Suprapubic skin (tissue), 4 donors: ENCODE measurements at regions not wholly inside any gene's neighbourhood (a gene's known extent, or its start where the extent isn't known, plus 50 kb on each side); places are given as distances from the start of the nearest gene placed in this dataset.

Source experiments
- DNase-seq, 2 donors: peaks; one replicate each; pipeline ENCODE4 v3.0.0-alpha.2; 2019; ENCODE audit warnings: low spot score in 2 of 2
- H3K27ac ChIP-seq: fragments of 200-600 bp; sonication (generic); one replicate; pipeline ENCODE4 v1.5.1; 2019
- H3K27me3 ChIP-seq: fragments of 200-600 bp; sonication (generic); one replicate; pipeline ENCODE4 v1.5.1; 2019
- H3K36me3 ChIP-seq: fragments of 200-600 bp; sonication (generic); one replicate; pipeline ENCODE4 v1.5.1; 2019
- H3K4me1 ChIP-seq: fragments of 200-600 bp; sonication (generic); one replicate; pipeline ENCODE4 v1.5.1; 2019
- H3K4me3 ChIP-seq: fragments of 200-600 bp; sonication (generic); one replicate; pipeline ENCODE4 v1.5.1; 2019; ENCODE audit warnings: mild to moderate bottlenecking
- H3K9me3 ChIP-seq: fragments of 200-600 bp; sonication (generic); one replicate; pipeline ENCODE4 v1.5.1; 2019
- EP300 ChIP-seq: sonication (generic); formaldehyde crosslinking; IDR thresholded peaks from one replicate; pipeline ENCODE4 v1.6.1; 2017; ENCODE audit warnings: antibody characterized with exemption
- POLR2A ChIP-seq, 2 donors: fragments of 450-650 bp; IDR thresholded peaks; one replicate each; pipeline ENCODE4 v1.6.1; 2017; ENCODE audit warnings: antibody characterized with exemption in 2 of 2, mild to moderate bottlenecking in 2 of 2, moderate library complexity in 2 of 2
- POLR2AphosphoS5 ChIP-seq, 3 donors: sonication (generic); formaldehyde crosslinking; IDR thresholded peaks; one replicate each; pipeline ENCODE4 v1.6.1; 2017; ENCODE audit warnings: antibody characterized with exemption in 3 of 3
- WGBS: methylation state at CpG from one replicate; pipeline ENCODE4 v1.1.5; 2018; 5-methylcytosine and 5-hydroxymethylcytosine counted together
- TF ChIP-seq, protein P1 (sequence below), 2 donors: fragments of 200-600 bp in 1 of 2; fragments of 450-650 bp in 1 of 2; sonication (generic) in 1 of 2; IDR thresholded peaks; one replicate each; pipeline ENCODE4 v1.5.1; 2016 to 2019; ENCODE audit warnings: antibody characterized with exemption in 2 of 2, mild to moderate bottlenecking in 1 of 2, moderate library complexity in 1 of 2

DNA sequence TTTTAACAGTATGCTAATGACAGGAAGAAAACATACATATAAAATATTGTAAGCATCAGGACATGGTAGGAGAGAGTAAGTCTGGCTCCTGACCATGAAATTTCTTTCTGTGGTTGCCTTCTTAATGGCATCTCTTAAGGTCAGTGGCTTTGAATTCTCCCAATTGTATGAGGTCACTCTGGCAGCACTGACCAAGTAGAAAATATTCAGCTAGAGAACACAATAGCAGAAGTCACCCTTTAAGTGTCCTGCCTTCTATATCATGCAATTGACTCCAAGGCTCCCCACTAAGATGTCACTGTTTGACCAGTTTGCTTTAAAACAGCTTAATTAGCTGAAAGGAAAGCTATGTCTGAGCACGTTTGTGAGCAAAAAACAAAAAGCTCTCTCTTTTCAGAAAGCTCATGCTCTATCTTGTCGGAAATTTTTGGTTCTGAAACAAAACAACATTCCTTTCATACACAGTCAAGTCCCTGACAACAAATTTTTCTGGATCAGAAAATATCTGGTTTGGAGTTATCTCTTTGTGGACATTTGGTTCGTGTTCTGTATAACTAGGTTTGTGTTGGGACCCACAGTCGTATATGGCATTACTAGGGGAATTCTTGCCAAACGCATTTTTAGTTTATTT is 120.9 kb upstream of the IFNGR1 start:
- Histone ChIP-seq H3K4me1 (peaks cover 22% of the 10 kb centered on the region), H3K27ac (peak overlapping the region; percentile 28), H3K36me3 (no peaks in the 10 kb centered on the region), H3K9me3 (no peaks in the 10 kb centered on the region), H3K4me3 (no peak overlapping the region), H3K27me3 (no peaks in the 10 kb centered on the region)
- WGBS: 19% methylated on average over 5 of the region's 5 CpGs
- no peak for TF ChIP-seq POLR2AphosphoS5 (IDR thresholded peaks at IDR 0.05)
- TF ChIP-seq EP300: no peak
- TF ChIP-seq, protein P1, sequence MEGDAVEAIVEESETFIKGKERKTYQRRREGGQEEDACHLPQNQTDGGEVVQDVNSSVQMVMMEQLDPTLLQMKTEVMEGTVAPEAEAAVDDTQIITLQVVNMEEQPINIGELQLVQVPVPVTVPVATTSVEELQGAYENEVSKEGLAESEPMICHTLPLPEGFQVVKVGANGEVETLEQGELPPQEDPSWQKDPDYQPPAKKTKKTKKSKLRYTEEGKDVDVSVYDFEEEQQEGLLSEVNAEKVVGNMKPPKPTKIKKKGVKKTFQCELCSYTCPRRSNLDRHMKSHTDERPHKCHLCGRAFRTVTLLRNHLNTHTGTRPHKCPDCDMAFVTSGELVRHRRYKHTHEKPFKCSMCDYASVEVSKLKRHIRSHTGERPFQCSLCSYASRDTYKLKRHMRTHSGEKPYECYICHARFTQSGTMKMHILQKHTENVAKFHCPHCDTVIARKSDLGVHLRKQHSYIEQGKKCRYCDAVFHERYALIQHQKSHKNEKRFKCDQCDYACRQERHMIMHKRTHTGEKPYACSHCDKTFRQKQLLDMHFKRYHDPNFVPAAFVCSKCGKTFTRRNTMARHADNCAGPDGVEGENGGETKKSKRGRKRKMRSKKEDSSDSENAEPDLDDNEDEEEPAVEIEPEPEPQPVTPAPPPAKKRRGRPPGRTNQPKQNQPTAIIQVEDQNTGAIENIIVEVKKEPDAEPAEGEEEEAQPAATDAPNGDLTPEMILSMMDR (IDR thresholded peaks at IDR 0.05): no peak
- no peak for TF ChIP-seq POLR2A (IDR thresholded peaks at IDR 0.05)
- DNase-seq: no peak

DNA sequence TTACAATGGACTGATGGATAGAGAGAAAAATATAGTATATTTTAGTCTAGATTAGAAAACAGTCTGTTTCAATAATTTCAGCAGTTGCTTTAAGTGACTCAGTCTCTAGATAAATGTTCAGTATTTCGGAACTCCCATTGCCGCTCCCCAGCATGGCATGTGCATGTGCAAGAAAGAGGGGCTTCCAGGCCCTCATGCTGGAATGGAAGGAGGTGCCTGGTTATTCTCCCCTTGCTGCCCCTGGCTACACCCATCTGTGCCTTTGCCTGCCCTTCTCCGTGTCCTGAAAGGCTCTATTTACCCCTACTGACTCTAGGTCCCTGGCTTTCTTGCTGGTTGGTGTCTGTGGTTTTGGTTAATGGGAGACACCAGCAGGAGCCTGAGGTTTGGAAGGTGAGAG is 115.7 kb upstream of the IFNGR1 start:
- 95% methylated on average over 3 of the region's 3 CpGs for WGBS
- no peaks in the 10 kb centered on the region for H3K4me1 ChIP-seq
- H3K27ac ChIP-seq: no peak overlapping the region
- H3K27me3 ChIP-seq: no peaks in the 10 kb centered on the region
- no peaks in the 10 kb centered on the region for H3K9me3 ChIP-seq
- TF ChIP-seq, protein P1 (IDR thresholded peaks at IDR 0.05): no peak
- TF ChIP-seq POLR2A (IDR thresholded peaks at IDR 0.05) (no peak), POLR2AphosphoS5 (IDR thresholded peaks at IDR 0.05) (no peak)
- H3K36me3 ChIP-seq: no peaks in the 10 kb centered on the region
- H3K4me3 ChIP-seq: no peak overlapping the region
- DNase-seq: no peak

DNA sequence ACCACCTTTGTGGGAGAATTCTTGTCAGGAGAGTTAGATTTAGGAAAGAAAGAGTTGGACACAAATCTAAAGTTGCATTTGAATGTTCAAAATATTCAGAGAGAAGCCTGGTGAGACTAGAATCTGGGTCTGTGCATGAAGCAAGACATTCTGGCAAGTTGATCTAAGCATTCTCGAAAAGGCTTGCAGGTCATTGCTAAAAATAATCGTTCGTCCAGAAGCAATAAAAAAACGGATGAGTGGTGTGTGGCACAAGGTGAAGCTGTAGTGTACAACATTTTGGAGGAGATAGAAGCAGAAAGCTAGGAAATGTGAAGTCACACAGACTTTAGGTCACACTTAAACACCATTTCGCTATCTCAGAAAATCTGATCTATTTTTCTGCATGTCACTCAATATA is 114.9 kb upstream of the IFNGR1 start:
- H3K27me3 ChIP-seq: no peaks in the 10 kb centered on the region
- TF ChIP-seq EP300 (no peak), POLR2A (IDR thresholded peaks at IDR 0.05) (no peak), POLR2AphosphoS5 (IDR thresholded peaks at IDR 0.05) (no peak)
- TF ChIP-seq, protein P1 (IDR thresholded peaks at IDR 0.05): no peak
- no peak overlapping the region for H3K4me3 ChIP-seq
- H3K4me1 ChIP-seq: no peaks in the 10 kb centered on the region
- 60% methylated on average over 5 of the region's 5 CpGs for WGBS
- no peak for DNase-seq
- no peak overlapping the region for H3K27ac ChIP-seq
- no peaks in the 10 kb centered on the region for H3K9me3 ChIP-seq
- no peaks in the 10 kb centered on the region for H3K36me3 ChIP-seq

DNA sequence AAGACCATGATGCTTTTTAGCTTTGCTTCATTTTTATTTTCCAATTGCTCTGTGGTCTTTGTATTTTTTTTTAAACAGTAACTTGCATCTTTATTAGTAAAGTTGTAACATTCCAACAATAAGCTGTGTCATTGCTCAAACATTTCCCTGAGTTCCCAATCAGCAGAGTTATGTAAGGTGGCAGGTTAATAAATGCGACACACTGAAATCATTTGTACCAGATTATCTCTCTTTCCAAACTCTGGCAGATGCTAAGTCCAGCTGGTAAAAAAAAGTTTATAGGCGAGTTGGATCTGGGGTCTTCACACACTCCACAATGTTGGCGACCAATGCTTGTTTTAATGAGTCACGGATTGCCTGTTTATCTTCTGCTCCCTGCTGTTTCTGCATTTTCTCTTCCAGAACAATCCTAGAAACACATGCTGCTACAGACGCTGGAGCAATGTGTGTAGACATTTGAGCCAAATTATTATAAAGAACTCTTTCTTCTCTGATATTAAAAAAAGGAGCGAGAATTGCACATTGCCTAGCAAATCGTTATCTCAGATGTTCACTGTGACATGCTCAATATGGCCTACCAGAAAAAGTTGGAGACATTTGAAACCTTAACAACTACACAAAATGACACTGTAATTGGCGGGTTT is 113.6 kb upstream of the IFNGR1 start:
- DNase-seq: no peak
- TF ChIP-seq POLR2AphosphoS5 (IDR thresholded peaks at IDR 0.05): no peak
- TF ChIP-seq EP300: no peak
- TF ChIP-seq POLR2A (IDR thresholded peaks at IDR 0.05): no peak
- TF ChIP-seq, protein P1 (IDR thresholded peaks at IDR 0.05): no peak
- H3K27me3 ChIP-seq: no peaks in the 10 kb centered on the region
- no peaks in the 10 kb centered on the region for H3K4me1 ChIP-seq
- H3K4me3 ChIP-seq: no peak overlapping the region
- H3K27ac ChIP-seq: no peak overlapping the region
- no peaks in the 10 kb centered on the region for H3K9me3 ChIP-seq
- WGBS: 60% methylated on average over 8 of the region's 8 CpGs
- no peaks in the 10 kb centered on the region for H3K36me3 ChIP-seq

DNA sequence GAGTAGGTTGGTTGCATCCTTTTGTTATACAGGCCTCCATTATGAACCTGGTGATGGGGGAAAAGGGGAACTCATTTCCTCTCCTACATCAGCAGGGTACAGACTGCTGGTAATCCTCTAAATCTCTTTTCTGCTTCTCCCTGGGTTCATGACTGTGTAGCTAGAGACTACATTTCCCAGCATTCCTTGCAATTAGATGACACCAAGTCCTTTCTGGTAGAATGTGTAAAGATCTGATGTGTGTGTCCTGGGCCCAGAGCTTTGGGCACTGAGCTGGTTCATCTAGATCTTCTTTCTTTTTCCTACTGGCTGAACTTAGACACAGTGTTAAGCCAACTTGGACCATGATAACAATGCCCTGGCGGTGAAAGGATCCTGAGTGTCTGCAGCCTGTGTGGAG is 104.7 kb upstream of the IFNGR1 start:
- 100% methylated on average over 1 of the region's 1 CpG for WGBS
- Histone ChIP-seq H3K27me3 (no peaks in the 10 kb centered on the region), H3K9me3 (no peaks in the 10 kb centered on the region)

More for the DNA sequence above, 104.7 kb upstream of the IFNGR1 start:
- no peak for TF ChIP-seq POLR2AphosphoS5 (IDR thresholded peaks at IDR 0.05)
- TF ChIP-seq, protein P1 (IDR thresholded peaks at IDR 0.05): no peak
- TF ChIP-seq EP300: no peak
- no peak for TF ChIP-seq POLR2A (IDR thresholded peaks at IDR 0.05)
- no peaks in the 10 kb centered on the region for H3K4me1 ChIP-seq
- no peaks in the 10 kb centered on the region for H3K36me3 ChIP-seq
- H3K4me3 ChIP-seq: no peak overlapping the region
- DNase-seq: no peak
- H3K27ac ChIP-seq: no peak overlapping the region
